SK-N-SH treated with all-trans-retinoic acid at 6 μM for 48 hours (cell line): ENCODE measurements at regions not wholly inside any gene's neighbourhood (a gene's known extent, or its start where the extent isn't known, plus 50 kb on each side); places are given as distances from the start of the nearest gene placed in this dataset.

Source experiments
- ATAC-seq: fragments of 200-7000 bp; cut with Tn5 transposase; 3 replicates; pipeline ENCODE4 v1.9.1; 2020; ENCODE audit warnings: mild to moderate bottlenecking, moderate library complexity
- ARNTL ChIP-seq: fragments of 450-650 bp; formaldehyde crosslinking; IDR thresholded peaks from 2 replicates; pipeline ENCODE4 v1.5.0; 2020; ENCODE audit warnings: low read depth, mild to moderate bottlenecking, moderate library complexity, borderline replicate concordance
- BACH2 ChIP-seq: fragments of 250-450 bp; sonication (Bioruptor Pico); IDR thresholded peaks from 2 replicates; pipeline ENCODE4 v1.9.0; 2021; ENCODE audit warnings: mild to moderate bottlenecking, borderline replicate concordance
- CREB5 ChIP-seq: fragments of 250-450 bp; sonication (Bioruptor Pico); IDR thresholded peaks from 2 replicates; pipeline ENCODE4 v1.5.1; 2020; ENCODE audit warnings: low read depth, mild to moderate bottlenecking, moderate library complexity
- CSDC2 ChIP-seq: fragments of 250-450 bp; sonication (Bioruptor Pico); IDR thresholded peaks from 2 replicates; pipeline ENCODE4 v1.5.0; 2020; ENCODE audit warnings: mild to moderate bottlenecking, moderate library complexity
- CSRNP3 ChIP-seq: fragments of 250-450 bp; sonication (Bioruptor Pico); IDR thresholded peaks from 2 replicates; pipeline ENCODE4 v1.5.1; 2021; ENCODE audit warnings: mild to moderate bottlenecking, moderate library complexity
- GLIS3 ChIP-seq: fragments of 250-450 bp; sonication (Bioruptor Pico); IDR thresholded peaks from 2 replicates; pipeline ENCODE4 v1.5.0; 2020; ENCODE audit warnings: mild to moderate bottlenecking, moderate library complexity
- ISL1 ChIP-seq: fragments of 250-450 bp; sonication (Bioruptor Pico); IDR thresholded peaks from 2 replicates; pipeline ENCODE4 v2.1.2; 2022; ENCODE audit warnings: mild to moderate bottlenecking, moderate library complexity
- PATZ1 ChIP-seq: fragments of 250-450 bp; sonication (Bioruptor Pico); IDR thresholded peaks from 2 replicates; pipeline ENCODE4 v1.8.0; 2020; ENCODE audit warnings: mild to moderate bottlenecking, moderate library complexity, borderline replicate concordance
- POU6F1 ChIP-seq: fragments of 250-450 bp; sonication (Bioruptor Pico); IDR thresholded peaks from 2 replicates; pipeline ENCODE4 v1.8.0; 2021; ENCODE audit warnings: low read depth, mild to moderate bottlenecking, moderate library complexity, borderline replicate concordance
- PPARA ChIP-seq: fragments of 250-450 bp; sonication (Bioruptor Pico); IDR thresholded peaks from 2 replicates; pipeline ENCODE4 v1.5.0; 2020; ENCODE audit warnings: mild to moderate bottlenecking, borderline replicate concordance
- RARB ChIP-seq: fragments of 250-450 bp; sonication (Bioruptor Pico); IDR thresholded peaks from 2 replicates; pipeline ENCODE4 v1.8.0; 2021; ENCODE audit warnings: mild to moderate bottlenecking, moderate library complexity
- SNAI2 ChIP-seq: fragments of 250-450 bp; sonication (Bioruptor Pico); IDR thresholded peaks from 2 replicates; pipeline ENCODE4 v1.5.0; 2020; ENCODE audit warnings: mild to moderate bottlenecking, moderate library complexity
- TCF4 ChIP-seq: fragments of 250-450 bp; sonication (Bioruptor Pico); IDR thresholded peaks from 2 replicates; pipeline ENCODE4 v1.8.0; 2021; ENCODE audit warnings: mild to moderate bottlenecking, moderate library complexity, borderline replicate concordance
- ZC3H10 ChIP-seq: fragments of 250-450 bp; sonication (Bioruptor Pico); IDR thresholded peaks from 2 replicates; pipeline ENCODE4 v1.5.1; 2021; ENCODE audit warnings: mild to moderate bottlenecking, moderate library complexity
- ZFP30 ChIP-seq: fragments of 450-650 bp; formaldehyde crosslinking; IDR thresholded peaks from 2 replicates; pipeline ENCODE4 v1.5.0; 2022; ENCODE audit warnings: mild to moderate bottlenecking, moderate library complexity
- ZNF565 ChIP-seq: fragments of 450-650 bp; formaldehyde crosslinking; conservative IDR thresholded peaks from 2 replicates; pipeline ENCODE4 v1.5.0; 2020; ENCODE audit warnings: low read depth, mild to moderate bottlenecking, moderate library complexity
- ZNF70 ChIP-seq: fragments of 450-650 bp; formaldehyde crosslinking; IDR thresholded peaks from 2 replicates; pipeline ENCODE4 v1.5.0; 2020; ENCODE audit warnings: mild to moderate bottlenecking, moderate library complexity
- ZNF8 ChIP-seq: fragments of 450-650 bp; formaldehyde crosslinking; IDR thresholded peaks from 2 replicates; pipeline ENCODE4 v1.5.0; 2020; ENCODE audit warnings: mild to moderate bottlenecking, moderate library complexity

DNA sequence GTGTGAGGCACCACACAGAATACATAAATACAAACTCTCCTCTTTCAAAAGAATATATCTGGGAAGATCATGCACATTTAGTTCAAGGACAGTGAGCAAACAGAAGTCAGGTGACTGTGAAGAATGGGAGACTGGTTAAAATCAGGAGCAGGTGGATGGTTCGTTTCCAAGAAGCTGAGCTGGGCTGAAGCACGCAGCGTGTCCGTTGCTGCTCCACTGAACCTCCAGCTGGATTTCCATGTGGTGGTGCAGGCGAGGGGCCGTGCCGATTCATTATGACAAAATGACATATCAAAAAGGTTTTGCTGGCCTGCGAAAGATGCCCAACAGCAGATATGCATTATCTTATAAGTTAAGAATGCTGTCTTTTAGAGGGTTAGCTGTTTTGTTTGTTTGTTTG lies 66.0 kb downstream of the OLIG1 start:
- no peak for TF ChIP-seq PPARA (CRISPR knock-in tag)
- no peak for TF ChIP-seq TCF4 (CRISPR knock-in tag)
- TF ChIP-seq ZC3H10 (CRISPR knock-in tag) = no peak
- no peak for TF ChIP-seq ISL1 (CRISPR knock-in tag)
- TF ChIP-seq PATZ1 (CRISPR knock-in tag) = no peak
- no peak for TF ChIP-seq ZNF565
- TF ChIP-seq ARNTL (CRISPR knock-in tag) = no peak
- TF ChIP-seq ZNF8 (CRISPR knock-in tag) = no peak
- ATAC-seq = no peak

DNA sequence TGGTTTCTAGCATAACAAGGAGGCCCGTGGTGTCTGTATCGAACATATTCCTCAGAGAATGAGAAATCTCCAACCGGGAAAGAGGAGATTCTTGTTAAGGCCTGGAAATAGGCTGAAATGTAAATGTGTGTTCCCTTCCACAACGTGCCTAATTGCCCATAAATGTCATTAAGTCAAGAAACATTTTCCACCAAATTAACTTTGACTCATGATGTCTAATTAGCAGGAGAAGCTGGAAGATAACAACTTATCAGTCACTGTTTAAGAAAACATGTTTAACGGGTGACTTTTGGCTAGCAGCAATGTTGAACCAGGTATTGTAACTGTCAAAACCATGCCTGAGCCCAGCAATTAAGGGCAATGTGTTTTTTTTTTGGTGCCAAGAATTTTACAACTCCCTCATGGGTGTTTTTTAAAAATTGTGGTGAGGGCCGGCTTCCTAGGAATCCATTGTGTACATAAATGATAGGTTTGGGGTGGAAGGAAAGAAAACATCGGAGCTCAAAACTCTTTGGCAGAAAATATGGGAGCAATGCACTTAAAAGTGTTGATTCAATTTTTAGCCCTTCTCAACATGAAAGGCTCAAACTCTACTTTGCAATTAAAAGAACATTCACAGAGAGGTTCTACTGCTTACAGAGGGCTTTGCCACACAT lies 67.0 kb downstream of the OLIG1 start:
- ATAC-seq = no peak

DNA sequence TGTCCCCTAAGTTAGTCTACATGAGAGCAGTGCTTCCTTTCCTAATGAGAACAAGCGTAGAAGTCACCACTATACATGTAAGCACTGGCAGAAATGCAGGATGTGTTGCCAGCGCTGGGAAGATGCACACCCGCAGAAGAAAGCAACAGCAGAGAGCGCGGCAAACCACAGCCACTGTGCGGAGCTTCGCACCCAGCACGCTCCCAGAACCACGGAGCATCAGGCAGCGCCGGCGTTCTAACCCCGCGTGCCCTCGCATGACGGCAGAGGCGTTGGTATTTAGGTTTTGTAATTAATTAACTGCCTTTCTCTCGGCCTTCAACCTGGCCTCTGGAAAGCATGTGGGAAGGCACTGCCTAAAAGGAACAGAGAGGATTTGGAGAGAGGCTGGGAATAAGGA lies 69.1 kb downstream of the OLIG1 start:
- TF ChIP-seq ARNTL (CRISPR knock-in tag) (no peak), CREB5 (CRISPR knock-in tag) (no peak), ZNF70 (CRISPR knock-in tag) (no peak), ZC3H10 (CRISPR knock-in tag) (no peak), CSRNP3 (CRISPR knock-in tag) (no peak), ISL1 (CRISPR knock-in tag) (no peak), CSDC2 (CRISPR knock-in tag) (no peak), ZFP30 (CRISPR knock-in tag) (no peak), RARB (no peak), POU6F1 (no peak), TCF4 (CRISPR knock-in tag) (no peak), ZNF565 (no peak)
- ATAC-seq = no peak; the same call in 2 of the 3 replicates

More for the DNA sequence above, 67.0 kb downstream of the OLIG1 start:
- no peak for TF ChIP-seq CSRNP3 (CRISPR knock-in tag)
- TF ChIP-seq ZFP30 (CRISPR knock-in tag) = no peak
- no peak for TF ChIP-seq GLIS3 (CRISPR knock-in tag)
- no peak for TF ChIP-seq ARNTL (CRISPR knock-in tag)
- TF ChIP-seq PPARA (CRISPR knock-in tag) = no peak
- TF ChIP-seq CREB5 (CRISPR knock-in tag) = no peak
- TF ChIP-seq ISL1 (CRISPR knock-in tag) = no peak
- TF ChIP-seq ZNF565 = no peak
- TF ChIP-seq BACH2 (CRISPR knock-in tag) = no peak
- TF ChIP-seq CSDC2 (CRISPR knock-in tag) = no peak
- no peak for TF ChIP-seq ZNF8 (CRISPR knock-in tag)
- no peak for TF ChIP-seq SNAI2 (CRISPR knock-in tag)
- no peak for TF ChIP-seq TCF4 (CRISPR knock-in tag)
